ENCODE measurements at regions not wholly inside any gene's neighbourhood (a gene's known extent, or its start where the extent isn't known, plus 50 kb on each side); places are given as distances from the start of the nearest gene placed in this dataset.

DNA sequence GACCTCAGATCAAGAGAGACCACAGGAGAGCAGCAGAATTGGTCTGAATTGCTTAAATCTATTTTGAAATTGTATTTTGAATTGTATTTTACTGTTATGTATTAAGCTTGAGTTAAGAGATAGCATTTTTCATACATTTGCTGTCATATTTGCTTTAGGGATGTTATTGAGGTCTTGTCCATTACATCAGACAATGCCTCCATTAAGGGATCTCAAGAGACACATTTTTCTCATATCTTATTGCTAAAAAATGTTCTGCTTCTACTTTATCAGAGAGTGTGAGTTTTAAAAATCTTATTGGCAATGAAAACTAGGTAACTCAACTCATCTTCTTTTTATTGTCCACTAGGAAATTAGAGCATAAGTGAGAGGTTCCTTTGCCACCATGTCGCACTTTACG is 66.8 kb upstream of the CTAGE1 start:
- TF ChIP-seq, protein P1, sequence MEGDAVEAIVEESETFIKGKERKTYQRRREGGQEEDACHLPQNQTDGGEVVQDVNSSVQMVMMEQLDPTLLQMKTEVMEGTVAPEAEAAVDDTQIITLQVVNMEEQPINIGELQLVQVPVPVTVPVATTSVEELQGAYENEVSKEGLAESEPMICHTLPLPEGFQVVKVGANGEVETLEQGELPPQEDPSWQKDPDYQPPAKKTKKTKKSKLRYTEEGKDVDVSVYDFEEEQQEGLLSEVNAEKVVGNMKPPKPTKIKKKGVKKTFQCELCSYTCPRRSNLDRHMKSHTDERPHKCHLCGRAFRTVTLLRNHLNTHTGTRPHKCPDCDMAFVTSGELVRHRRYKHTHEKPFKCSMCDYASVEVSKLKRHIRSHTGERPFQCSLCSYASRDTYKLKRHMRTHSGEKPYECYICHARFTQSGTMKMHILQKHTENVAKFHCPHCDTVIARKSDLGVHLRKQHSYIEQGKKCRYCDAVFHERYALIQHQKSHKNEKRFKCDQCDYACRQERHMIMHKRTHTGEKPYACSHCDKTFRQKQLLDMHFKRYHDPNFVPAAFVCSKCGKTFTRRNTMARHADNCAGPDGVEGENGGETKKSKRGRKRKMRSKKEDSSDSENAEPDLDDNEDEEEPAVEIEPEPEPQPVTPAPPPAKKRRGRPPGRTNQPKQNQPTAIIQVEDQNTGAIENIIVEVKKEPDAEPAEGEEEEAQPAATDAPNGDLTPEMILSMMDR (IDR thresholded peaks at IDR 0.05; ENCODE audit: low read length) = no peak
- no peak for TF ChIP-seq EZH2phosphoT487 (IDR thresholded peaks at IDR 0.05; ENCODE audit: low read length)

Measured in MM.1S (cell line).